ENCODE measurements at regions not wholly inside any gene's neighbourhood (a gene's known extent, or its start where the extent isn't known, plus 50 kb on each side); places are given as distances from the start of the nearest gene placed in this dataset.

GRCh38 chr12:87794854-87795253, 234.3 kb downstream of the C12orf50 start:
- CTCF ChIA-PET: no interaction called here
- FAIRE-seq (no peak), DNase-seq (ENCODE audit: low read depth, low spot score) (no peak)
- H2AFZ ChIP-seq (ENCODE audit: low read depth, low read length): no peak overlapping the region
- H3K9me1 ChIP-seq (replicated peaks; ENCODE audit: control insufficient read depth, extremely low read depth, insufficient read depth, low read length): no peaks in the 10 kb centered on the region
- H3K9me3 ChIP-seq (replicated peaks; ENCODE audit: control insufficient read depth, insufficient read depth, low read length): no peaks in the 10 kb centered on the region
- no peak overlapping the region for H3K27ac ChIP-seq (ENCODE audit: insufficient read depth, low read depth, low read length)
- no peaks in the 10 kb centered on the region for H4K20me1 ChIP-seq (replicated peaks; ENCODE audit: control insufficient read depth, extremely low read depth, insufficient read depth, low read length)
- no peak overlapping the region for H3K9ac ChIP-seq (replicated peaks; ENCODE audit: extremely low read depth, insufficient read depth, low read length)
- no peak overlapping the region for H3K4me2 ChIP-seq (ENCODE audit: insufficient read depth, low read length)
- H3K27me3 ChIP-seq (ENCODE audit: control insufficient read depth in 2 of 2, insufficient read depth in 2 of 2, low read length in 2 of 2): no peaks in the 10 kb centered on the region
- POLR2A ChIA-PET: no interaction called here
- no peaks in the 10 kb centered on the region for H3K79me2 ChIP-seq (ENCODE audit: control insufficient read depth, insufficient read depth, low read length)
- no peak overlapping the region for H3K4me3 ChIP-seq (replicated peaks in 1 of 3; ENCODE audit: insufficient read depth in 1 of 3, low read depth in 1 of 3, low read length in 3 of 3)
- BruUV-seq (replicated peaks): no TSS peak
- dilution Hi-C loops (cut with MboI; ENCODE audit: extremely low pct_ligation_motif_present, low sequenced_read_pairs): no loop called here
- no peaks in the 10 kb centered on the region for H3K36me3 ChIP-seq (ENCODE audit: control insufficient read depth in 2 of 2, extremely low read depth in 1 of 2, insufficient read depth in 2 of 2, low read length in 2 of 2)
- TF ChIP-seq POLR2A (IDR thresholded peaks at IDR 0.05; ENCODE audit: low read depth, low read length) (no peak), CTCF (IDR thresholded peaks at IDR 0.05; ENCODE audit: extremely low read depth in 1 of 2, insufficient read depth in 1 of 2, low read depth in 1 of 2, low read length in 2 of 2) (no peak), MYC (IDR thresholded peaks at IDR 0.05; ENCODE audit: low read depth, low read length) (no peak), POLR2AphosphoS5 (IDR thresholded peaks at IDR 0.05; ENCODE audit: insufficient read depth, low read depth, low read length) (no peak), FOS (IDR thresholded peaks at IDR 0.05; ENCODE audit: borderline replicate concordance, insufficient read depth, low read length) (no peak), EZH2 (IDR thresholded peaks at IDR 0.05; ENCODE audit: borderline replicate concordance, low read depth, low read length, severe bottlenecking) (no peak), JUN (IDR thresholded peaks at IDR 0.05; ENCODE audit: borderline replicate concordance, insufficient read depth, insufficient read length, low read depth) (no peak), GATA2 (IDR thresholded peaks at IDR 0.05; ENCODE audit: insufficient read depth, insufficient read length, low read depth, low read length) (no peak)
- TF ChIP-seq, protein P1, sequence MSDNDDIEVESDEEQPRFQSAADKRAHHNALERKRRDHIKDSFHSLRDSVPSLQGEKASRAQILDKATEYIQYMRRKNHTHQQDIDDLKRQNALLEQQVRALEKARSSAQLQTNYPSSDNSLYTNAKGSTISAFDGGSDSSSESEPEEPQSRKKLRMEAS (IDR thresholded peaks at IDR 0.05; ENCODE audit: insufficient read depth, insufficient read length): no peak
- H3K4me1 ChIP-seq (ENCODE audit: control insufficient read depth, extremely low read depth, insufficient read depth, low read length): no peaks in the 10 kb centered on the region
- intact Hi-C loops (cut with micrococcal nuclease): no loop called here

Data from endothelial cell of umbilical vein (primary cell).